HEK293 (cell line): ENCODE measurements at regions not wholly inside any gene's neighbourhood (a gene's known extent, or its start where the extent isn't known, plus 50 kb on each side); places are given as distances from the start of the nearest gene placed in this dataset.
"Not testable (repeated sequence)": the region's sequence is repeated elsewhere in the genome, so short reads cannot be mapped to it uniquely, and the experiment has no call there.

Source experiments
- CTCF ChIA-PET: fragments of 350-600 bp; formaldehyde crosslinking; extraction: SDS; loops from one replicate; lab custom pipeline; 2021; ENCODE audit warnings: antibody characterized with exemption; lab: Yijun Ruan, JAX
- POLR2A ChIA-PET: fragments of 300-600 bp; formaldehyde crosslinking; extraction: SDS; loops from one replicate; lab custom pipeline; 2020; ENCODE audit warnings: antibody characterized with exemption, inconsistent platforms; lab: Yijun Ruan, JAX
- H3K27ac ChIP-seq: fragments of 200-500 bp; sonication (Bioruptor generic); 2 replicates; pipeline ENCODE4 v1.5.1; 2014; ENCODE audit warnings: low read depth, low read length, control low read depth, inconsistent platforms; ENCODE audit errors: extremely low read depth
- H3K36me3 ChIP-seq, 2 experiments: fragments of 200-500 bp in 1 of 2; sonication (Bioruptor generic) in 1 of 2; 1 replicate in 1 of 2; 2 replicates in 1 of 2; pipeline ENCODE4 v1.5.1; 2014 to 2017; ENCODE audit warnings: inconsistent platforms in 2 of 2, low read length in 2 of 2; ENCODE audit not compliant: control insufficient read depth in 2 of 2, insufficient read depth in 1 of 2
- H3K4me1 ChIP-seq: fragments of 200-500 bp; sonication (Bioruptor generic); 2 replicates; pipeline ENCODE4 v1.5.1; 2014; ENCODE audit warnings: mild to moderate bottlenecking, low read length, inconsistent platforms; ENCODE audit not compliant: control insufficient read depth, insufficient read depth
- H3K4me3 ChIP-seq: 2 replicates; pipeline ENCODE4 v1.5.1; 2011; ENCODE audit warnings: low read depth, mild to moderate bottlenecking, control low read depth, low read length, moderate library complexity
- H3K9me3 ChIP-seq: fragments of 200-500 bp; sonication (Bioruptor generic); 2 replicates; pipeline ENCODE4 v1.5.1; 2014; ENCODE audit warnings: low read depth, low read length, inconsistent platforms; ENCODE audit not compliant: control insufficient read depth, insufficient read depth

GRCh38 chr20:30669330-30670029, 588.0 kb upstream of the DEFB115 start:
- H3K36me3 ChIP-seq, CTCF ChIA-PET, H3K27ac ChIP-seq, H3K9me3 ChIP-seq, H3K4me3 ChIP-seq, POLR2A ChIA-PET, H3K4me1 ChIP-seq: not testable (repeated sequence)

- H3K4me3 ChIP-seq, H3K4me1 ChIP-seq, H3K27ac ChIP-seq, H3K9me3 ChIP-seq, H3K36me3 ChIP-seq, CTCF ChIA-PET, POLR2A ChIA-PET: not testable (repeated sequence)
Observed at GRCh38 chr20:30671120-30671519, 586.3 kb upstream of the DEFB115 start.

- H3K4me3 ChIP-seq, H3K27ac ChIP-seq, CTCF ChIA-PET, H3K9me3 ChIP-seq, H3K36me3 ChIP-seq, H3K4me1 ChIP-seq, POLR2A ChIA-PET: not testable (repeated sequence)
Observed at GRCh38 chr20:30675988-30676564, 581.4 kb upstream of the DEFB115 start.

GRCh38 chr20:30682236-30682635, 575.2 kb upstream of the DEFB115 start:
- CTCF ChIA-PET, H3K4me1 ChIP-seq, POLR2A ChIA-PET, H3K36me3 ChIP-seq, H3K4me3 ChIP-seq, H3K27ac ChIP-seq, H3K9me3 ChIP-seq: not testable (repeated sequence)

GRCh38 chr20:30712861-30713260, 544.6 kb upstream of the DEFB115 start:
- H3K4me3 ChIP-seq, H3K36me3 ChIP-seq, CTCF ChIA-PET, H3K9me3 ChIP-seq, H3K4me1 ChIP-seq, POLR2A ChIA-PET, H3K27ac ChIP-seq: not testable (repeated sequence)

- H3K27ac ChIP-seq, CTCF ChIA-PET: not testable (repeated sequence)
Observed at GRCh38 chr20:30719415-30720199, 537.9 kb upstream of the DEFB115 start.

GRCh38 chr20:30723511-30723910, 534.0 kb upstream of the DEFB115 start:
- H3K27ac ChIP-seq, CTCF ChIA-PET, H3K36me3 ChIP-seq, H3K4me1 ChIP-seq, H3K4me3 ChIP-seq, H3K9me3 ChIP-seq: not testable (repeated sequence)
- POLR2A ChIA-PET = interaction anchor here (0.7 kb wide), 1 partner anchor 10 kb away, joined by 3 read pairs; no protein-coding TSS in a partner anchor

More at GRCh38 chr20:30719415-30720199, 537.9 kb upstream of the DEFB115 start:
- POLR2A ChIA-PET, H3K36me3 ChIP-seq, H3K4me1 ChIP-seq, H3K9me3 ChIP-seq, H3K4me3 ChIP-seq: not testable (repeated sequence)

- H3K27ac ChIP-seq, H3K4me1 ChIP-seq, H3K36me3 ChIP-seq, POLR2A ChIA-PET, H3K9me3 ChIP-seq, CTCF ChIA-PET, H3K4me3 ChIP-seq: not testable (repeated sequence)
Observed at GRCh38 chr20:30723934-30724687, 533.4 kb upstream of the DEFB115 start.

- H3K4me1 ChIP-seq, H3K9me3 ChIP-seq, POLR2A ChIA-PET, H3K27ac ChIP-seq, H3K4me3 ChIP-seq, CTCF ChIA-PET, H3K36me3 ChIP-seq: not testable (repeated sequence)
Observed at GRCh38 chr20:30724688-30725074, 532.8 kb upstream of the DEFB115 start.

- H3K36me3 ChIP-seq, H3K9me3 ChIP-seq, H3K27ac ChIP-seq, H3K4me3 ChIP-seq, CTCF ChIA-PET, H3K4me1 ChIP-seq, POLR2A ChIA-PET: not testable (repeated sequence)
Observed at GRCh38 chr20:30725188-30725587, 532.3 kb upstream of the DEFB115 start.
